Calu3 (cell line): ENCODE measurements at regions not wholly inside any gene's neighbourhood (a gene's known extent, or its start where the extent isn't known, plus 50 kb on each side); places are given as distances from the start of the nearest gene placed in this dataset.
"Not testable (repeated sequence)": the region's sequence is repeated elsewhere in the genome, so short reads cannot be mapped to it uniquely, and the experiment has no call there.

Source experiments
- BruUV-seq: library from RNA; stranded (reverse); fragments of 400-500 nt; replicated peaks from 2 replicates; lab custom pipeline; 2021; lab: Mats Ljungman, UMichigan
- CTCF ChIA-PET: fragments of 300-600 bp; sonication (Branson Sonifier 250); formaldehyde crosslinking; loops from one replicate; lab custom pipeline; 2022; ENCODE audit warnings: antibody characterized with exemption; lab: Charles Lee
- DNase-seq: peaks from one replicate; pipeline ENCODE4 v3.0.0; 2022
- H3K27ac Mint-ChIP-seq: one replicate; pipeline ENCODE4 v1.8.0; 2022; ENCODE audit warnings: mixed read lengths; ENCODE audit not compliant: unreplicated experiment
- H3K27me3 Mint-ChIP-seq: one replicate; pipeline ENCODE4 v1.8.0; 2022; ENCODE audit warnings: mixed read lengths; ENCODE audit not compliant: unreplicated experiment
- H3K36me3 Mint-ChIP-seq: one replicate; pipeline ENCODE4 v1.8.0; 2022; ENCODE audit warnings: mild to moderate bottlenecking, moderate library complexity, mixed read lengths; ENCODE audit not compliant: insufficient read depth, unreplicated experiment
- H3K4me1 Mint-ChIP-seq: one replicate; pipeline ENCODE4 v1.8.0; 2022; ENCODE audit warnings: mild to moderate bottlenecking, low read depth, mixed read lengths; ENCODE audit not compliant: unreplicated experiment
- H3K4me3 Mint-ChIP-seq: one replicate; pipeline ENCODE4 v1.8.0; 2022; ENCODE audit warnings: mild to moderate bottlenecking, low read depth, moderate library complexity, mixed read lengths; ENCODE audit not compliant: unreplicated experiment
- H3K9me3 Mint-ChIP-seq: one replicate; pipeline ENCODE4 v1.8.0; 2022; ENCODE audit warnings: low read depth, mixed read lengths; ENCODE audit not compliant: unreplicated experiment
- intact Hi-C: fragments of 100-400 bp; cut with micrococcal nuclease; formaldehyde crosslinking; loops from one replicate; pipeline ENCODE4 v1.10.0; 2022; ENCODE audit not compliant: unreplicated experiment

GRCh38 chr21:5975719-5976118 is 4545.7 kb upstream of the TPTE start:
- H3K36me3 Mint-ChIP-seq, H3K9me3 Mint-ChIP-seq, H3K27ac Mint-ChIP-seq, DNase-seq, H3K4me1 Mint-ChIP-seq, H3K4me3 Mint-ChIP-seq, H3K27me3 Mint-ChIP-seq, intact Hi-C loops, CTCF ChIA-PET, BruUV-seq: not testable (repeated sequence)

GRCh38 chr21:5997586-5997985 is 4523.8 kb upstream of the TPTE start:
- CTCF ChIA-PET, BruUV-seq, H3K36me3 Mint-ChIP-seq, H3K4me3 Mint-ChIP-seq, H3K4me1 Mint-ChIP-seq, DNase-seq, H3K27ac Mint-ChIP-seq, H3K9me3 Mint-ChIP-seq, H3K27me3 Mint-ChIP-seq, intact Hi-C loops: not testable (repeated sequence)

- CTCF ChIA-PET, H3K27me3 Mint-ChIP-seq, H3K4me3 Mint-ChIP-seq, H3K27ac Mint-ChIP-seq, DNase-seq, BruUV-seq, intact Hi-C loops, H3K36me3 Mint-ChIP-seq, H3K9me3 Mint-ChIP-seq, H3K4me1 Mint-ChIP-seq: not testable (repeated sequence)
These were observed 4505.8 kb upstream of the TPTE start for GRCh38 chr21:6015422-6016057.

GRCh38 chr21:6020460-6020859 is 4500.9 kb upstream of the TPTE start:
- H3K27ac Mint-ChIP-seq, H3K4me3 Mint-ChIP-seq, H3K27me3 Mint-ChIP-seq, DNase-seq, intact Hi-C loops, BruUV-seq, H3K36me3 Mint-ChIP-seq, CTCF ChIA-PET, H3K9me3 Mint-ChIP-seq, H3K4me1 Mint-ChIP-seq: not testable (repeated sequence)

GRCh38 chr21:6020953-6021716 is 4500.2 kb upstream of the TPTE start:
- H3K9me3 Mint-ChIP-seq, intact Hi-C loops, H3K4me3 Mint-ChIP-seq, H3K27me3 Mint-ChIP-seq, H3K27ac Mint-ChIP-seq, H3K36me3 Mint-ChIP-seq, DNase-seq, H3K4me1 Mint-ChIP-seq, CTCF ChIA-PET: not testable (repeated sequence)
- BruUV-seq: TSS peak; percentile 98

GRCh38 chr21:6021717-6022270 is 4499.6 kb upstream of the TPTE start:
- intact Hi-C loops, H3K4me1 Mint-ChIP-seq, H3K27ac Mint-ChIP-seq, H3K9me3 Mint-ChIP-seq, H3K36me3 Mint-ChIP-seq, H3K4me3 Mint-ChIP-seq, DNase-seq, H3K27me3 Mint-ChIP-seq, CTCF ChIA-PET, BruUV-seq: not testable (repeated sequence)

- H3K36me3 Mint-ChIP-seq, H3K4me1 Mint-ChIP-seq, intact Hi-C loops, H3K27me3 Mint-ChIP-seq, BruUV-seq, CTCF ChIA-PET, H3K27ac Mint-ChIP-seq, H3K9me3 Mint-ChIP-seq, H3K4me3 Mint-ChIP-seq, DNase-seq: not testable (repeated sequence)
These were observed 4498.1 kb upstream of the TPTE start for GRCh38 chr21:6023331-6023730.

GRCh38 chr21:6025139-6025538 is 4496.2 kb upstream of the TPTE start:
- H3K27me3 Mint-ChIP-seq, CTCF ChIA-PET, BruUV-seq, H3K9me3 Mint-ChIP-seq, H3K4me3 Mint-ChIP-seq, intact Hi-C loops, H3K36me3 Mint-ChIP-seq, DNase-seq, H3K27ac Mint-ChIP-seq, H3K4me1 Mint-ChIP-seq: not testable (repeated sequence)

GRCh38 chr21:6027497-6027896 is 4493.9 kb upstream of the TPTE start:
- H3K9me3 Mint-ChIP-seq, CTCF ChIA-PET, H3K27ac Mint-ChIP-seq, H3K36me3 Mint-ChIP-seq, H3K4me3 Mint-ChIP-seq, intact Hi-C loops, DNase-seq, BruUV-seq, H3K27me3 Mint-ChIP-seq, H3K4me1 Mint-ChIP-seq: not testable (repeated sequence)
